HFFc6 (cell line): ENCODE measurements at regions not wholly inside any gene's neighbourhood (a gene's known extent, or its start where the extent isn't known, plus 50 kb on each side); places are given as distances from the start of the nearest gene placed in this dataset.

Experiments used
- DNase-seq: peaks from one replicate; pipeline ENCODE4 v3.0.0-alpha.2; 2018
- H3K27ac Mint-ChIP-seq: 2 replicates; pipeline ENCODE4 v1.8.0; 2020; ENCODE audit warnings: mild to moderate bottlenecking, mixed read lengths
- H3K27me3 Mint-ChIP-seq: 2 replicates; pipeline ENCODE4 v1.8.0; 2021; ENCODE audit warnings: mild to moderate bottlenecking, moderate library complexity, mixed read lengths; ENCODE audit not compliant: insufficient read depth
- H3K36me3 Mint-ChIP-seq: 2 replicates; pipeline ENCODE4 v1.8.0; 2021; ENCODE audit warnings: low read depth, mixed read lengths
- H3K4me1 Mint-ChIP-seq: 2 replicates; pipeline ENCODE4 v1.8.0; 2020; ENCODE audit warnings: low read depth, mixed read lengths
- H3K4me3 Mint-ChIP-seq: 2 replicates; pipeline ENCODE4 v1.8.0; 2020; ENCODE audit warnings: mild to moderate bottlenecking, moderate library complexity, mixed read lengths
- H3K9me3 Mint-ChIP-seq: 2 replicates; pipeline ENCODE4 v1.8.0; 2020; ENCODE audit warnings: mild to moderate bottlenecking, mixed read lengths
- CTCF ChIP-seq: fragments of 200-600 bp; sonication (generic); IDR thresholded peaks from 2 replicates; pipeline ENCODE4 v1.5.0; 2021; ENCODE audit warnings: antibody characterized with exemption, mild to moderate bottlenecking

- H3K9me3 Mint-ChIP-seq: no peaks in the 10 kb centered on the region
- no peak for TF ChIP-seq CTCF
- H3K27me3 Mint-ChIP-seq: peaks cover 10% of the 10 kb centered on the region
- no peak overlapping the region for H3K27ac Mint-ChIP-seq
- peaks cover 20% of the 10 kb centered on the region for H3K4me1 Mint-ChIP-seq
- no peak overlapping the region for H3K4me3 Mint-ChIP-seq
- DNase-seq: no peak
- H3K36me3 Mint-ChIP-seq: no peaks in the 10 kb centered on the region
Measured at GRCh38 chr6:40925341-40925740, 113.7 kb downstream of the UNC5CL start.

- H3K27ac Mint-ChIP-seq: no peak overlapping the region
- H3K4me3 Mint-ChIP-seq: no peak overlapping the region
- no peaks in the 10 kb centered on the region for H3K36me3 Mint-ChIP-seq
- H3K9me3 Mint-ChIP-seq: no peaks in the 10 kb centered on the region
- no peak for DNase-seq
- no peak for TF ChIP-seq CTCF
- peaks cover 11% of the 10 kb centered on the region for H3K27me3 Mint-ChIP-seq
- peaks cover 20% of the 10 kb centered on the region for H3K4me1 Mint-ChIP-seq
Measured at GRCh38 chr6:40924839-40925238, 114.2 kb downstream of the UNC5CL start.

GRCh38 chr6:40923880-40924279 is 115.1 kb downstream of the UNC5CL start:
- Mint-ChIP-seq H3K27me3 (peaks cover 11% of the 10 kb centered on the region), H3K4me3 (no peak overlapping the region), H3K27ac (no peak overlapping the region), H3K9me3 (no peaks in the 10 kb centered on the region), H3K4me1 (peaks cover 20% of the 10 kb centered on the region), H3K36me3 (no peaks in the 10 kb centered on the region)
- no peak for DNase-seq
- no peak for TF ChIP-seq CTCF

GRCh38 chr6:40923326-40923725 is 115.7 kb downstream of the UNC5CL start:
- no peak overlapping the region for H3K4me3 Mint-ChIP-seq
- peaks cover 11% of the 10 kb centered on the region for H3K27me3 Mint-ChIP-seq
- TF ChIP-seq CTCF: no peak
- no peaks in the 10 kb centered on the region for H3K9me3 Mint-ChIP-seq
- DNase-seq: no peak
- no peaks in the 10 kb centered on the region for H3K36me3 Mint-ChIP-seq
- peaks cover 20% of the 10 kb centered on the region for H3K4me1 Mint-ChIP-seq
- no peak overlapping the region for H3K27ac Mint-ChIP-seq

- H3K9me3 Mint-ChIP-seq: no peaks in the 10 kb centered on the region
- TF ChIP-seq CTCF: no peak
- no peak overlapping the region for H3K27ac Mint-ChIP-seq
- peak; percentile 67 for DNase-seq
- H3K4me3 Mint-ChIP-seq: no peak overlapping the region
- peaks cover 13% of the 10 kb centered on the region for H3K27me3 Mint-ChIP-seq
- peaks cover 20% of the 10 kb centered on the region for H3K4me1 Mint-ChIP-seq
- H3K36me3 Mint-ChIP-seq: no peaks in the 10 kb centered on the region
Measured at GRCh38 chr6:40922281-40922680, 116.7 kb downstream of the UNC5CL start.

GRCh38 chr6:40918040-40918651 is 120.9 kb downstream of the UNC5CL start:
- H3K4me1 Mint-ChIP-seq: peaks cover 25% of the 10 kb centered on the region
- H3K4me3 Mint-ChIP-seq: no peak overlapping the region
- no peaks in the 10 kb centered on the region for H3K9me3 Mint-ChIP-seq
- no peak for TF ChIP-seq CTCF
- no peaks in the 10 kb centered on the region for H3K36me3 Mint-ChIP-seq
- DNase-seq: no peak
- no peak overlapping the region for H3K27ac Mint-ChIP-seq
- peaks cover 13% of the 10 kb centered on the region for H3K27me3 Mint-ChIP-seq
